NCI-H460 (cell line): ENCODE measurements at regions not wholly inside any gene's neighbourhood (a gene's known extent, or its start where the extent isn't known, plus 50 kb on each side); places are given as distances from the start of the nearest gene placed in this dataset.

ENCODE experiments used
- DNase-seq: peaks from one replicate; pipeline ENCODE4 v3.0.0-alpha.2; 2016; ENCODE audit warnings: low read depth; ENCODE audit errors: extremely low read depth

- no peak for DNase-seq
These were observed 179.2 kb upstream of the ZC3H12C start for GRCh38 chr11:109914038-109914437.

GRCh38 chr11:109914809-109915653 lies 178.2 kb upstream of the ZC3H12C start:
- DNase-seq, result no peak

GRCh38 chr11:109926941-109927340 lies 166.3 kb upstream of the ZC3H12C start:
- DNase-seq, result no peak

- DNase-seq, result no peak
These were observed 163.9 kb upstream of the ZC3H12C start for GRCh38 chr11:109929308-109929707.

- no peak for DNase-seq
These were observed 160.1 kb upstream of the ZC3H12C start for GRCh38 chr11:109933126-109933525.

- no peak for DNase-seq
These were observed 159.0 kb upstream of the ZC3H12C start for GRCh38 chr11:109934151-109934550.

GRCh38 chr11:109936661-109937180 lies 156.5 kb upstream of the ZC3H12C start:
- no peak for DNase-seq

- no peak for DNase-seq
These were observed 155.2 kb upstream of the ZC3H12C start for GRCh38 chr11:109937968-109938367.

- peak; percentile 69 for DNase-seq
These were observed 153.9 kb upstream of the ZC3H12C start for GRCh38 chr11:109939166-109939810.

- peak; percentile 69 for DNase-seq
These were observed 152.4 kb upstream of the ZC3H12C start for GRCh38 chr11:109940816-109941215.

GRCh38 chr11:109945626-109946321 lies 147.4 kb upstream of the ZC3H12C start:
- DNase-seq, result no peak

- peak; percentile 90 for DNase-seq
These were observed 146.8 kb upstream of the ZC3H12C start for GRCh38 chr11:109946322-109946846.

- no peak for DNase-seq
These were observed 138.7 kb upstream of the ZC3H12C start for GRCh38 chr11:109954534-109954933.

GRCh38 chr11:109956124-109956793 lies 136.9 kb upstream of the ZC3H12C start:
- no peak for DNase-seq

- DNase-seq, result no peak
These were observed 136.2 kb upstream of the ZC3H12C start for GRCh38 chr11:109957000-109957399.

GRCh38 chr11:109957601-109958000 lies 135.6 kb upstream of the ZC3H12C start:
- DNase-seq, result no peak

- no peak for DNase-seq
These were observed 134.9 kb upstream of the ZC3H12C start for GRCh38 chr11:109958131-109958820.

- DNase-seq, result no peak
These were observed 134.4 kb upstream of the ZC3H12C start for GRCh38 chr11:109958821-109959166.

GRCh38 chr11:109960831-109961230 lies 132.4 kb upstream of the ZC3H12C start:
- no peak for DNase-seq

- no peak for DNase-seq
These were observed 131.9 kb upstream of the ZC3H12C start for GRCh38 chr11:109961261-109961660.
